ENCODE measurements at regions not wholly inside any gene's neighbourhood (a gene's known extent, or its start where the extent isn't known, plus 50 kb on each side); places are given as distances from the start of the nearest gene placed in this dataset.
A peak's percentile ranks its signal among the peaks of the same experiment; 100 is the strongest.

DNA sequence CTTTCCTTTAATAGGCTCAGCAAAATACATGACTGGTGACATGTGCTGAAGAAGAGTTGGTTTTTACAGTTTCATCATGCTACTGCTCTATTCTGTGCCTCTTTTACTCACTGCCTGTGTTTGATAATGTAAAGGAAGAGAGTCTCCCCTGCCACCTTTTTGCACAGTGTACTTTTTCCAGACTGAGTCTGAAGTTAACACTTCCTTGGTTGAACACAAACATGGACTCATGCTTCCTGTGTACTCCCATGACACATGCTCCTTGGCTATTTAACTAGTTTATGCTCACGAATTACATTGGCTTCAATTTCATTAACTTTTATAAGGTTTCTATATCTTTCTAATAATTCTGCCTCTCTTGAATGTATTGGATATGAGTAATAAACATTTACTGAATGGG is 396.1 kb downstream of the VGLL3 start:
- ChIA-PET POLR2A (no interaction called here), CTCF (no interaction called here)
- Mint-ChIP-seq H3K9me3 (no peaks in the 10 kb centered on the region), H3K36me3 (no peaks in the 10 kb centered on the region), H3K4me3 (no peak overlapping the region), H3K27ac (no peak overlapping the region), H3K4me1 (no peaks in the 10 kb centered on the region), H3K27me3 (ENCODE audit: low read depth) (no peaks in the 10 kb centered on the region)
- DNase-seq (ENCODE audit: low spot score) (no peak), ATAC-seq (no peak)
- no peak for TF ChIP-seq SMAD3 (CRISPR knock-in tag; IDR thresholded peaks at IDR 0.05; ENCODE audit: borderline replicate concordance)
- TF ChIP-seq, protein P1, sequence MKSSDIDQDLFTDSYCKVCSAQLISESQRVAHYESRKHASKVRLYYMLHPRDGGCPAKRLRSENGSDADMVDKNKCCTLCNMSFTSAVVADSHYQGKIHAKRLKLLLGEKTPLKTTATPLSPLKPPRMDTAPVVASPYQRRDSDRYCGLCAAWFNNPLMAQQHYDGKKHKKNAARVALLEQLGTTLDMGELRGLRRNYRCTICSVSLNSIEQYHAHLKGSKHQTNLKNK (CRISPR knock-in tag; IDR thresholded peaks at IDR 0.05), result no peak
- no peak for TF ChIP-seq JUN (CRISPR knock-in tag; IDR thresholded peaks at IDR 0.05)
- TF ChIP-seq TP53 (CRISPR knock-in tag; IDR thresholded peaks at IDR 0.05), result no peak
- TF ChIP-seq TCF7 (CRISPR knock-in tag; IDR thresholded peaks at IDR 0.05; ENCODE audit: low read depth), result no peak

DNA sequence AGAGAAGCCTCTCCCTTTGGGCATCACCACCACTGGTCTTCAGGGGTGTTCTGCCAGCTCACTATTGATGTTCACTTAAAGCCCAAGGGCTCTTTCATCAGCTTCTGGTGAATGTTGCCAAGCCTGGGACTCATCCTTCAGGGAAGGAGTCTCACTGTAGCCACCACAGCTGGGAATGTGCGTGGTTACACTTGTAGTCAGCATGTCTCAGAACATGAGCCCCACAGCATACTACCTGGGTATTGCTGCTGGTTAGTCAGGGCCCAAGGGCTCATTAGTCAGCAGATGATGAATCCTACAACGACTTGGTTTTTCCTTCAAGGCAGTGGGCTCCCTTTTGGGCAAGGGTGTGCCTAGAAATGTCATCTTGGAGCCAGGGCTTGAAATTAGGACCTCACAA is 412.9 kb downstream of the VGLL3 start:
- CTCF ChIA-PET, result no interaction called here

DNA sequence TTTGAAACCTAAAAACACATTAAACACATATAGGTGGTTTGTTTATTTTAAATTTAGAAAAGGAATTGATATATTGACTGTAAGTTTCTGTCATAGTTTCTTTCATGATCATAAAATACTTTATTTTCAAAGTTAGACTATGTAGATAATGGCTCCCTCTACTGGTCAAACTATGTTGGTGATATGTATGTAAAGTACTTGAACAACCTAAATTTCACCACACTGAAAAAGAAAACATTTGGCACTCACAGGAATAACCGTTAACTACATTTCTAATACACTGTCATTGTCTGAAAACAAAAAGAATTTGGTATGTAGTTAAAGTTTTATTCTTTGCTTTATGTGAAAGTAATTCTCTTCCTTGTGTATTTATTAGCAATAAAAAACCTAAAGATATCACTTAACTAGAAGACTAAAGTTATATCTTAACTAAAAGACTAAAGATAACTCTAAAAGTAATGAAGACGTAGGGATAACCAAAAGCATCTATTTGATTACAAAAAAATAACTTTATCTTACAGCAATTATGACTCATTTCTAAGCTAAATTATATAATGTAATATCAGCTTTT is 427.5 kb downstream of the VGLL3 start:
- H3K4me3 Mint-ChIP-seq, result no peak overlapping the region
- peaks cover 22% of the 10 kb centered on the region for H3K4me1 Mint-ChIP-seq
- TF ChIP-seq CTCF (IDR thresholded peaks at IDR 0.05), result peak; percentile 36; the same call in 1 of the 2 replicates
- TF ChIP-seq, protein P2, sequence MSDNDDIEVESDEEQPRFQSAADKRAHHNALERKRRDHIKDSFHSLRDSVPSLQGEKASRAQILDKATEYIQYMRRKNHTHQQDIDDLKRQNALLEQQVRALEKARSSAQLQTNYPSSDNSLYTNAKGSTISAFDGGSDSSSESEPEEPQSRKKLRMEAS (CRISPR knock-in tag; IDR thresholded peaks at IDR 0.05), result no peak
- DNase-seq (ENCODE audit: low spot score) (no peak), ATAC-seq (no peak)
- H3K27ac Mint-ChIP-seq, result no peak overlapping the region
- ChIA-PET POLR2A (no interaction called here), CTCF (interaction anchor here (2.1 to 2.7 kb wide), 2 partner anchors 16 to 318 kb away, joined by 11 to 13 read pairs; no protein-coding TSS in a partner anchor)
- H3K27me3 Mint-ChIP-seq (ENCODE audit: low read depth), result no peaks in the 10 kb centered on the region
- peaks cover 21% of the 10 kb centered on the region for H3K9me3 Mint-ChIP-seq
- peaks cover 9% of the 10 kb centered on the region; the same call in 1 of the 2 replicates for H3K36me3 Mint-ChIP-seq

More for the DNA sequence above, 412.9 kb downstream of the VGLL3 start:
- POLR2A ChIA-PET, result no interaction called here
- peaks cover 46% of the 10 kb centered on the region for H3K9me3 Mint-ChIP-seq
- peaks cover 19% of the 10 kb centered on the region for H3K36me3 Mint-ChIP-seq
- H3K4me3 Mint-ChIP-seq, result no peak overlapping the region
- no peaks in the 10 kb centered on the region for H3K27me3 Mint-ChIP-seq (ENCODE audit: low read depth)
- peaks cover 8% of the 10 kb centered on the region for H3K4me1 Mint-ChIP-seq
- TF ChIP-seq, protein P3, sequence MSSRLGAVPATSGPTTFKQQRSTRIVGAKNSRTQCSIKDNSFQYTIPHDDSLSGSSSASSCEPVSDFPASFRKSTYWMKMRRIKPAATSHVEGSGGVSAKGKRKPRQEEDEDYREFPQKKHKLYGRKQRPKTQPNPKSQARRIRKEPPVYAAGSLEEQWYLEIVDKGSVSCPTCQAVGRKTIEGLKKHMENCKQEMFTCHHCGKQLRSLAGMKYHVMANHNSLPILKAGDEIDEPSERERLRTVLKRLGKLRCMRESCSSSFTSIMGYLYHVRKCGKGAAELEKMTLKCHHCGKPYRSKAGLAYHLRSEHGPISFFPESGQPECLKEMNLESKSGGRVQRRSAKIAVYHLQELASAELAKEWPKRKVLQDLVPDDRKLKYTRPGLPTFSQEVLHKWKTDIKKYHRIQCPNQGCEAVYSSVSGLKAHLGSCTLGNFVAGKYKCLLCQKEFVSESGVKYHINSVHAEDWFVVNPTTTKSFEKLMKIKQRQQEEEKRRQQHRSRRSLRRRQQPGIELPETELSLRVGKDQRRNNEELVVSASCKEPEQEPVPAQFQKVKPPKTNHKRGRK (CRISPR knock-in tag; IDR thresholded peaks at IDR 0.05; ENCODE audit: borderline replicate concordance), result no peak
- no peak for DNase-seq (ENCODE audit: low spot score)
- H3K27ac Mint-ChIP-seq, result no peak overlapping the region
- no peak for ATAC-seq

DNA sequence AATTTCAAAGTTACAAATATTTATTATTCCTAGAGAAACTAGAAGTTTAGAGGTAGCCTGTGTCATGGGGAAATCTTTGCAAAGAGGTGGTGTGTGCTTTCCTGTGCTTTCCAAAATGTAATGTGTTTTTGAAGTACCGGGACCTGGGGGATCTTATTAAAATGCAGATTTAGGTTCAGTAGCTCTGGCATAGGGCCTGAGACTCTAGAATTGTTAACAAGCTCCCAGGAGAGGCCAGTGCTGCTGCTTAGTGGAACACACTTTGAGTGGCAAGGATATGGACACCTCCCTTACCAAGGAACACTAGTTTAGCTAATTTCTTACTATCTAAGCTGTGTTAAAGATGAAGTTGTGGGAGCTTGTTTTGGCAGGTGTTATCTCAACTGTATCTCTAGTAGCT is 428.9 kb downstream of the VGLL3 start:
- H3K4me1 Mint-ChIP-seq, result peaks cover 22% of the 10 kb centered on the region
- H3K36me3 Mint-ChIP-seq, result no peaks in the 10 kb centered on the region
- ChIA-PET CTCF (interaction anchor here (1.3 to 2.7 kb wide), 4 partner anchors 14 to 741 kb away, joined by 3 to 13 read pairs (median 8); no protein-coding TSS in a partner anchor), POLR2A (no interaction called here)
- ATAC-seq, result peak; percentile 80
- H3K9me3 Mint-ChIP-seq, result peaks cover 7% of the 10 kb centered on the region
- no peaks in the 10 kb centered on the region for H3K27me3 Mint-ChIP-seq (ENCODE audit: low read depth)
- H3K27ac Mint-ChIP-seq, result peak overlapping the region; percentile 82
- DNase-seq (ENCODE audit: low spot score), result no peak
- no peak overlapping the region; the same call in 1 of the 2 replicates for H3K4me3 Mint-ChIP-seq
- no peak for TF ChIP-seq PRRX2 (CRISPR knock-in tag; IDR thresholded peaks at IDR 0.05)
- TF ChIP-seq JAZF1 (CRISPR knock-in tag; IDR thresholded peaks at IDR 0.05), result no peak
- TF ChIP-seq OVOL2 (CRISPR knock-in tag; IDR thresholded peaks at IDR 0.05; ENCODE audit: borderline replicate concordance), result no peak
- no peak for TF ChIP-seq NFYB (CRISPR knock-in tag; conservative IDR thresholded peaks at IDR 0.05; ENCODE audit: low read depth)
- TF ChIP-seq, protein P4, sequence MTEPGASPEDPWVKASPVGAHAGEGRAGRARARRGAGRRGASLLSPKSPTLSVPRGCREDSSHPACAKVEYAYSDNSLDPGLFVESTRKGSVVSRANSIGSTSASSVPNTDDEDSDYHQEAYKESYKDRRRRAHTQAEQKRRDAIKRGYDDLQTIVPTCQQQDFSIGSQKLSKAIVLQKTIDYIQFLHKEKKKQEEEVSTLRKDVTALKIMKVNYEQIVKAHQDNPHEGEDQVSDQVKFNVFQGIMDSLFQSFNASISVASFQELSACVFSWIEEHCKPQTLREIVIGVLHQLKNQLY (CRISPR knock-in tag; IDR thresholded peaks at IDR 0.05), result no peak
- TF ChIP-seq ARID4B (CRISPR knock-in tag; IDR thresholded peaks at IDR 0.05; ENCODE audit: borderline replicate concordance), result no peak
- TF ChIP-seq GRHL2 (CRISPR knock-in tag; IDR thresholded peaks at IDR 0.05; ENCODE audit: insufficient replicate concordance, severe bottlenecking), result no peak
- TF ChIP-seq ATF1 (CRISPR knock-in tag; IDR thresholded peaks at IDR 0.05), result no peak
- TF ChIP-seq ZNF671 (CRISPR knock-in tag; IDR thresholded peaks at IDR 0.05), result no peak
- no peak for TF ChIP-seq ZNF423 (CRISPR knock-in tag; IDR thresholded peaks at IDR 0.05)

Measured in WTC11 (cell line).